MCF 10A (cell line): ENCODE measurements at regions not wholly inside any gene's neighbourhood (a gene's known extent, or its start where the extent isn't known, plus 50 kb on each side); places are given as distances from the start of the nearest gene placed in this dataset.

ENCODE experiments used
- BruUV-seq: library from RNA; stranded (reverse); fragments of 400-500 nt; replicated peaks from 2 replicates; lab custom pipeline; 2021; lab: Mats Ljungman, UMichigan
- CTCF ChIA-PET: fragments of 300-600 bp; sonication (Branson Sonifier 250); formaldehyde crosslinking; extraction: SDS; loops from one replicate; lab custom pipeline; 2021; ENCODE audit warnings: antibody characterized with exemption, inconsistent platforms; lab: Yijun Ruan, JAX
- POLR2A ChIA-PET: fragments of 300-600, 350-650 bp; sonication (Branson Sonifier 250); formaldehyde crosslinking; extraction: SDS; loops from one replicate; lab custom pipeline; 2020; ENCODE audit warnings: antibody characterized with exemption, inconsistent platforms; lab: Yijun Ruan, JAX
- DNase-seq: peaks from one replicate; pipeline ENCODE4 v3.0.0-alpha.2; 2018; ENCODE audit not compliant: unreplicated experiment
- H3K27ac Mint-ChIP-seq: one replicate; pipeline ENCODE4 v1.8.0; 2022; ENCODE audit warnings: mild to moderate bottlenecking, low read depth, mixed read lengths; ENCODE audit not compliant: unreplicated experiment
- H3K27me3 Mint-ChIP-seq: one replicate; pipeline ENCODE4 v1.8.0; 2022; ENCODE audit warnings: mixed read lengths; ENCODE audit not compliant: insufficient read depth, unreplicated experiment
- H3K36me3 Mint-ChIP-seq: one replicate; pipeline ENCODE4 v1.8.0; 2022; ENCODE audit warnings: mild to moderate bottlenecking, moderate library complexity, mixed read lengths; ENCODE audit not compliant: insufficient read depth, unreplicated experiment
- H3K4me1 Mint-ChIP-seq: one replicate; pipeline ENCODE4 v1.8.0; 2022; ENCODE audit warnings: mixed read lengths; ENCODE audit not compliant: insufficient read depth, unreplicated experiment
- H3K4me3 Mint-ChIP-seq: one replicate; pipeline ENCODE4 v1.8.0; 2022; ENCODE audit warnings: mild to moderate bottlenecking, moderate library complexity, mixed read lengths; ENCODE audit not compliant: unreplicated experiment
- H3K9me3 Mint-ChIP-seq: one replicate; pipeline ENCODE4 v1.8.0; 2022; ENCODE audit warnings: mixed read lengths; ENCODE audit not compliant: unreplicated experiment
- CTCF ChIP-seq: fragments of 200-600 bp; IDR thresholded peaks from one replicate; pipeline ENCODE4 v1.8.0; 2022; ENCODE audit warnings: antibody characterized with exemption, mild to moderate bottlenecking; ENCODE audit not compliant: unreplicated experiment
- intact Hi-C: fragments of 100-400 bp; cut with micrococcal nuclease; formaldehyde crosslinking; loops from 2 replicates; pipeline ENCODE4 v1.14.1; 2022

- Mint-ChIP-seq H3K4me1 (no peaks in the 10 kb centered on the region), H3K9me3 (peaks cover 24% of the 10 kb centered on the region), H3K36me3 (no peaks in the 10 kb centered on the region), H3K4me3 (no peak overlapping the region), H3K27me3 (no peaks in the 10 kb centered on the region), H3K27ac (no peak overlapping the region)
- no peak for TF ChIP-seq CTCF
- CTCF ChIA-PET = interaction anchor here (0.5 to 0.8 kb wide), 3 partner anchors 20 to 734 kb away, joined by 3 read pairs; no protein-coding TSS in a partner anchor
- intact Hi-C loops = no loop called here
- no TSS peak for BruUV-seq
- DNase-seq = peak; percentile 5
- POLR2A ChIA-PET = no interaction called here
Observed at GRCh38 chr6:40287296-40287850, 299.8 kb downstream of the LRFN2 start.

- no TSS peak for BruUV-seq
- no peaks in the 10 kb centered on the region for H3K36me3 Mint-ChIP-seq
- ChIA-PET CTCF (interaction anchor here (0.5 to 0.8 kb wide), 2 partner anchors 23 to 735 kb away, joined by 3 read pairs; no protein-coding TSS in a partner anchor), POLR2A (no interaction called here)
- H3K9me3 Mint-ChIP-seq = peaks cover 24% of the 10 kb centered on the region
- H3K27ac Mint-ChIP-seq = no peak overlapping the region
- intact Hi-C loops = no loop called here
- H3K4me1 Mint-ChIP-seq = no peaks in the 10 kb centered on the region
- no peak for TF ChIP-seq CTCF
- DNase-seq = no peak
- no peaks in the 10 kb centered on the region for H3K27me3 Mint-ChIP-seq
- H3K4me3 Mint-ChIP-seq = no peak overlapping the region
Observed at GRCh38 chr6:40286721-40287120, 300.4 kb downstream of the LRFN2 start.

- intact Hi-C loops = no loop called here
- no peak for TF ChIP-seq CTCF
- BruUV-seq = no TSS peak
- peaks cover 24% of the 10 kb centered on the region for H3K9me3 Mint-ChIP-seq
- no peaks in the 10 kb centered on the region for H3K27me3 Mint-ChIP-seq
- CTCF ChIA-PET = no interaction called here
- DNase-seq = no peak
- POLR2A ChIA-PET = no interaction called here
- H3K4me3 Mint-ChIP-seq = no peak overlapping the region
- no peaks in the 10 kb centered on the region for H3K4me1 Mint-ChIP-seq
- H3K27ac Mint-ChIP-seq = no peak overlapping the region
- H3K36me3 Mint-ChIP-seq = no peaks in the 10 kb centered on the region
Observed at GRCh38 chr6:40285996-40286395, 301.2 kb downstream of the LRFN2 start.

GRCh38 chr6:40285535-40285934, 301.6 kb downstream of the LRFN2 start:
- Mint-ChIP-seq H3K4me3 (no peak overlapping the region), H3K9me3 (peaks cover 24% of the 10 kb centered on the region), H3K4me1 (no peaks in the 10 kb centered on the region), H3K27ac (no peak overlapping the region), H3K27me3 (no peaks in the 10 kb centered on the region), H3K36me3 (no peaks in the 10 kb centered on the region)
- intact Hi-C loops = no loop called here
- BruUV-seq = no TSS peak
- POLR2A ChIA-PET = no interaction called here
- no peak for TF ChIP-seq CTCF
- DNase-seq = no peak
- CTCF ChIA-PET = no interaction called here
